Panc1 (cell line): ENCODE measurements at regions not wholly inside any gene's neighbourhood (a gene's known extent, or its start where the extent isn't known, plus 50 kb on each side); places are given as distances from the start of the nearest gene placed in this dataset.

Source experiments
- ATAC-seq: fragments of 200-7000 bp; cut with Tn5 transposase; 2 replicates; pipeline ENCODE4 v1.9.1; 2020; ENCODE audit warnings: mild to moderate bottlenecking, moderate library complexity
- BruUV-seq: library from RNA; stranded (reverse); fragments of 400-500 nt; replicated peaks from 2 replicates; lab custom pipeline; 2021; lab: Mats Ljungman, UMichigan
- CTCF ChIA-PET: fragments of 300-600 bp; sonication (Branson Sonifier 250); formaldehyde crosslinking; loops from one replicate; lab custom pipeline; 2022; ENCODE audit warnings: antibody characterized with exemption; lab: Charles Lee
- POLR2A ChIA-PET: fragments of 300-600 bp; sonication (Branson Sonifier 250); formaldehyde crosslinking; loops from one replicate; lab custom pipeline; 2022; ENCODE audit warnings: antibody characterized with exemption; lab: Charles Lee
- DNase-seq: peaks from one replicate; pipeline ENCODE4 v3.0.0-alpha.2; 2010; ENCODE audit warnings: low read depth, low spot score
- H3K27ac ChIP-seq: 2 replicates; pipeline ENCODE4 v1.5.1; 2011; ENCODE audit warnings: mild to moderate bottlenecking, low read length, inconsistent platforms
- H3K27me3 ChIP-seq: fragments of 200-500 bp; sonication (Bioruptor generic); 2 replicates; pipeline ENCODE4 v1.6.0; 2014; ENCODE audit warnings: low read length, inconsistent platforms; ENCODE audit not compliant: control insufficient read depth, insufficient read depth
- H3K36me3 ChIP-seq: fragments of 200-500 bp; sonication (Bioruptor generic); 2 replicates; pipeline ENCODE4 v1.5.1; 2014; ENCODE audit warnings: inconsistent platforms, mild to moderate bottlenecking, low read length, moderate library complexity; ENCODE audit not compliant: control insufficient read depth, insufficient read depth
- H3K4me1 ChIP-seq: 2 replicates; pipeline ENCODE4 v1.5.1; 2011; ENCODE audit warnings: inconsistent platforms, mild to moderate bottlenecking, low read length, moderate library complexity; ENCODE audit not compliant: control insufficient read depth, insufficient read depth
- H3K4me3 ChIP-seq, 2 experiments: 2 replicates each; pipeline ENCODE4 v1.5.1; 2011 to 2012; ENCODE audit warnings: low read depth in 2 of 2, low read length in 2 of 2, mild to moderate bottlenecking in 2 of 2, inconsistent platforms in 1 of 2, moderate library complexity in 1 of 2
- H3K9me3 ChIP-seq: fragments of 200-500 bp; sonication (Bioruptor generic); 2 replicates; pipeline ENCODE4 v1.5.1; 2014; ENCODE audit warnings: low read depth, mild to moderate bottlenecking, inconsistent platforms, low read length, moderate library complexity; ENCODE audit not compliant: control insufficient read depth, insufficient read depth
- CTCF ChIP-seq: fragments of 450-650 bp; IDR thresholded peaks from 2 replicates; pipeline ENCODE4 v1.5.1; 2017; ENCODE audit warnings: mild to moderate bottlenecking
- POLR2AphosphoS5 ChIP-seq: IDR thresholded peaks from 2 replicates; pipeline ENCODE4 v1.6.1; 2012; ENCODE audit warnings: mild to moderate bottlenecking, low read depth, low read length, moderate library complexity
- REST ChIP-seq, 2 experiments: IDR thresholded peaks; 2 replicates each; pipeline ENCODE4 v1.6.1; 2011 to 2012; ENCODE audit warnings: low read depth in 2 of 2, control low read depth in 1 of 2, low read length in 1 of 2, mild to moderate bottlenecking in 1 of 2, moderate library complexity in 1 of 2; ENCODE audit not compliant: insufficient read depth in 1 of 2
- SIN3A ChIP-seq: IDR thresholded peaks from 2 replicates; pipeline ENCODE4 v1.6.1; 2012; ENCODE audit warnings: low read depth, mild to moderate bottlenecking, low read length, moderate library complexity, borderline replicate concordance; ENCODE audit not compliant: insufficient read depth
- TCF7L2 ChIP-seq: IDR thresholded peaks from 2 replicates; pipeline ENCODE4 v1.6.1; 2011; ENCODE audit warnings: mild to moderate bottlenecking, low read depth, low read length, inconsistent platforms
- in situ Hi-C: cut with HindIII; loops from 2 replicates; pipeline ENCODE4 v1.10.0; 2016; ENCODE audit warnings: low sequenced_read_pairs, low pct_unique_long_range_greater_than_20kb
- intact Hi-C: fragments of 100-400 bp; cut with micrococcal nuclease; formaldehyde crosslinking; loops from one replicate; pipeline ENCODE4 v1.10.0; 2022; ENCODE audit not compliant: unreplicated experiment

GRCh38 chr15:70351391-70351790 is 253.7 kb upstream of the TLE3 start:
- in situ Hi-C loops, result no loop called here
- ATAC-seq, result no peak
- Histone ChIP-seq H3K27me3 (no peaks in the 10 kb centered on the region), H3K36me3 (no peaks in the 10 kb centered on the region), H3K4me1 (peaks cover 4% of the 10 kb centered on the region; the same call in 1 of the 2 replicates), H3K4me3 (no peak overlapping the region), H3K27ac (no peak overlapping the region), H3K9me3 (no peaks in the 10 kb centered on the region)
- DNase-seq, result no peak
- intact Hi-C loops, result no loop called here
- BruUV-seq, result no TSS peak
- CTCF ChIA-PET, result no interaction called here
- POLR2A ChIA-PET, result no interaction called here
- no peak for TF ChIP-seq SIN3A
- no peak for TF ChIP-seq POLR2AphosphoS5
- no peak for TF ChIP-seq REST (IDR thresholded peaks at IDR 0.05; ENCODE audit: insufficient read depth in 1 of 2, low read depth in 2 of 2, low read length in 1 of 2)
- TF ChIP-seq CTCF, result no peak
- no peak for TF ChIP-seq TCF7L2

GRCh38 chr15:70348581-70349344 is 251.0 kb upstream of the TLE3 start:
- ATAC-seq (peak; percentile 52; the same call in 1 of the 2 replicates), DNase-seq (no peak)
- Histone ChIP-seq H3K4me3 (no peak overlapping the region), H3K9me3 (no peaks in the 10 kb centered on the region), H3K36me3 (no peaks in the 10 kb centered on the region), H3K27ac (no peak overlapping the region), H3K4me1 (peaks cover 7% of the 10 kb centered on the region; the same call in 1 of the 2 replicates), H3K27me3 (no peaks in the 10 kb centered on the region)
- in situ Hi-C loops, result no loop called here
- BruUV-seq, result no TSS peak
- TF ChIP-seq CTCF (no peak), REST (IDR thresholded peaks at IDR 0.05; ENCODE audit: insufficient read depth in 1 of 2, low read depth in 2 of 2, low read length in 1 of 2) (no peak), POLR2AphosphoS5 (no peak), TCF7L2 (no peak), SIN3A (no peak)
- ChIA-PET CTCF (no interaction called here), POLR2A (interaction anchor here (0.6 kb wide), 1 partner anchor 182 kb away, joined by 11 read pairs; no protein-coding TSS in a partner anchor)
- intact Hi-C loops, result no loop called here
